ENCODE measurements at regions not wholly inside any gene's neighbourhood (a gene's known extent, or its start where the extent isn't known, plus 50 kb on each side); places are given as distances from the start of the nearest gene placed in this dataset.

GRCh38 chr3:36095238-36095637 is 285.1 kb upstream of the STAC start (continued):
- TF ChIP-seq ZNF518A (tag by site-specific recombination; conservative IDR thresholded peaks at IDR 0.05; ENCODE audit: low read depth), result no peak
- no peak for TF ChIP-seq ZSCAN30 (tag by site-specific recombination; IDR thresholded peaks at IDR 0.05)
- TF ChIP-seq HIC1 (tag by site-specific recombination; IDR thresholded peaks at IDR 0.05), result no peak
- TF ChIP-seq SALL2 (tag by site-specific recombination; IDR thresholded peaks at IDR 0.05; ENCODE audit: borderline replicate concordance), result no peak
- TF ChIP-seq ZFHX2 (tag by site-specific recombination; conservative IDR thresholded peaks at IDR 0.05), result no peak
- no peak for TF ChIP-seq ZNF266 (tag by site-specific recombination; IDR thresholded peaks at IDR 0.05; ENCODE audit: low read depth)
- no peak for TF ChIP-seq ZNF549 (tag by site-specific recombination; IDR thresholded peaks at IDR 0.05)
- TF ChIP-seq ZNF555 (tag by site-specific recombination; conservative IDR thresholded peaks at IDR 0.05), result no peak

GRCh38 chr3:36097209-36097608 is 283.1 kb upstream of the STAC start:
- H3K9me3 ChIP-seq (ENCODE audit: control insufficient read depth, insufficient read depth, low read depth, low read length), result no peaks in the 10 kb centered on the region
- no peak overlapping the region for H3K4me3 ChIP-seq (ENCODE audit: low read depth, low read length)
- CTCF ChIA-PET, result no interaction called here
- H3K36me3 ChIP-seq (ENCODE audit: control insufficient read depth in 2 of 2, insufficient read depth in 1 of 2, low read length in 2 of 2), result no peaks in the 10 kb centered on the region
- H3K27ac ChIP-seq (ENCODE audit: extremely low read depth, low read depth, low read length), result no peak overlapping the region
- no peaks in the 10 kb centered on the region for H3K4me1 ChIP-seq (ENCODE audit: control insufficient read depth, insufficient read depth, low read length)
- POLR2A ChIA-PET, result no interaction called here
- TF ChIP-seq ZNF555 (tag by site-specific recombination; conservative IDR thresholded peaks at IDR 0.05), result no peak
- no peak for TF ChIP-seq ZSCAN5A (tag by site-specific recombination; IDR thresholded peaks at IDR 0.05)
- no peak for TF ChIP-seq ZNF140 (tag by site-specific recombination; IDR thresholded peaks at IDR 0.05)
- no peak for TF ChIP-seq ZNF148 (tag by site-specific recombination; IDR thresholded peaks at IDR 0.05; ENCODE audit: borderline replicate concordance)
- no peak for TF ChIP-seq ZBTB49 (tag by site-specific recombination; IDR thresholded peaks at IDR 0.05; ENCODE audit: low read depth)
- no peak for TF ChIP-seq ZNF530 (tag by site-specific recombination; IDR thresholded peaks at IDR 0.05; ENCODE audit: low read depth)
- no peak for TF ChIP-seq ZNF626 (tag by site-specific recombination; IDR thresholded peaks at IDR 0.05)
- TF ChIP-seq ZNF26 (tag by site-specific recombination; IDR thresholded peaks at IDR 0.05), result no peak
- no peak for TF ChIP-seq ZNF354C (tag by site-specific recombination; IDR thresholded peaks at IDR 0.05; ENCODE audit: borderline replicate concordance, low read depth)

All from HEK293 (cell line).